ENCODE measurements at regions not wholly inside any gene's neighbourhood (a gene's known extent, or its start where the extent isn't known, plus 50 kb on each side); places are given as distances from the start of the nearest gene placed in this dataset.

GRCh38 chr4:111636961-111637585 is 508.2 kb upstream of the FAM241A start:
- TF ChIP-seq POLR2A (IDR thresholded peaks at IDR 0.05; ENCODE audit: low read length), result no peak
- no peak for TF ChIP-seq GATA1 (IDR thresholded peaks at IDR 0.05; ENCODE audit: low read depth, low read length)
